DND-41 (cell line): ENCODE measurements at regions not wholly inside any gene's neighbourhood (a gene's known extent, or its start where the extent isn't known, plus 50 kb on each side); places are given as distances from the start of the nearest gene placed in this dataset.

Experiments used
- CTCF ChIP-seq: IDR thresholded peaks from 2 replicates; pipeline ENCODE4 v1.5.1; 2012; ENCODE audit warnings: borderline replicate concordance, low read length, moderate library complexity, mild to moderate bottlenecking; ENCODE audit not compliant: poor library complexity, severe bottlenecking; ENCODE audit errors: extremely low read depth
- EZH2 ChIP-seq: IDR thresholded peaks from 3 replicates; pipeline ENCODE4 v1.6.1; 2012; ENCODE audit warnings: borderline replicate concordance, low read depth, mild to moderate bottlenecking, moderate library complexity, low read length, inconsistent platforms; ENCODE audit not compliant: severe bottlenecking

GRCh38 chr2:49860834-49861233 is 706.5 kb upstream of the FSHR start:
- TF ChIP-seq CTCF (no peak), EZH2 (no peak)
